Esophagus muscularis mucosa (tissue), 4 donors: ENCODE measurements at regions not wholly inside any gene's neighbourhood (a gene's known extent, or its start where the extent isn't known, plus 50 kb on each side); places are given as distances from the start of the nearest gene placed in this dataset.

Source experiments
- DNase-seq: peaks from one replicate; pipeline ENCODE4 v3.0.0-alpha.2; 2017; ENCODE audit errors: extremely low spot score
- H3K27ac ChIP-seq, 4 donors: fragments of 200-600 bp; sonication (generic); replicated peaks in 1 of 4; 1 replicate in 3 of 4; 2 replicates in 1 of 4; pipeline ENCODE4 v1.5.1; 2016 to 2019; ENCODE audit warnings: mild to moderate bottlenecking in 1 of 4
- H3K27me3 ChIP-seq, 4 donors: fragments of 200-600 bp; sonication (generic); one replicate each; pipeline versions ENCODE4 v1.5.1 to v1.6.0; 2016 to 2019
- H3K36me3 ChIP-seq, 4 donors: fragments of 200-600 bp; sonication (generic); one replicate each; pipeline ENCODE4 v1.5.1; 2016 to 2019
- H3K4me1 ChIP-seq, 4 donors: fragments of 200-600 bp; sonication (generic); one replicate each; pipeline ENCODE4 v1.5.1; 2016 to 2019
- H3K4me3 ChIP-seq, 4 donors: fragments of 200-600 bp; sonication (generic); 1 replicate in 2 of 4; 2 replicates in 2 of 4; pipeline ENCODE4 v1.5.1; 2016 to 2019; ENCODE audit warnings: mild to moderate bottlenecking in 4 of 4, moderate library complexity in 1 of 4
- H3K9me3 ChIP-seq, 4 donors: fragments of 200-600 bp; sonication (generic); 1 replicate in 3 of 4; 2 replicates in 1 of 4; pipeline ENCODE4 v1.5.1; 2016 to 2019
- EP300 ChIP-seq: sonication (generic); formaldehyde crosslinking; IDR thresholded peaks from one replicate; pipeline ENCODE4 v1.6.1; 2017; ENCODE audit warnings: antibody characterized with exemption
- POLR2A ChIP-seq: fragments of 450-650 bp; IDR thresholded peaks from one replicate; pipeline ENCODE4 v1.6.1; 2017; ENCODE audit warnings: antibody characterized with exemption, moderate library complexity, mild to moderate bottlenecking, low read depth
- POLR2AphosphoS5 ChIP-seq, 2 donors: sonication (generic); formaldehyde crosslinking; IDR thresholded peaks; one replicate each; pipeline ENCODE4 v1.6.1; 2017; ENCODE audit warnings: antibody characterized with exemption in 2 of 2
- WGBS: methylation state at CpG from one replicate; pipeline ENCODE4 v1.1.5; 2018; 5-methylcytosine and 5-hydroxymethylcytosine counted together
- intact Hi-C: fragments of 100-400 bp; cut with DNase I; formaldehyde crosslinking; loops from one replicate; pipeline ENCODE4 v1.15.1; 2023
- TF ChIP-seq, protein P1 (sequence below), 3 experiments: fragments of 200-600 bp in 2 of 3; fragments of 450-650 bp in 1 of 3; sonication (generic) in 2 of 3; IDR thresholded peaks; one replicate each; pipeline ENCODE4 v1.5.1; 2017 to 2019; ENCODE audit warnings: antibody characterized with exemption in 3 of 3, mild to moderate bottlenecking in 2 of 3, moderate library complexity in 1 of 3

DNA sequence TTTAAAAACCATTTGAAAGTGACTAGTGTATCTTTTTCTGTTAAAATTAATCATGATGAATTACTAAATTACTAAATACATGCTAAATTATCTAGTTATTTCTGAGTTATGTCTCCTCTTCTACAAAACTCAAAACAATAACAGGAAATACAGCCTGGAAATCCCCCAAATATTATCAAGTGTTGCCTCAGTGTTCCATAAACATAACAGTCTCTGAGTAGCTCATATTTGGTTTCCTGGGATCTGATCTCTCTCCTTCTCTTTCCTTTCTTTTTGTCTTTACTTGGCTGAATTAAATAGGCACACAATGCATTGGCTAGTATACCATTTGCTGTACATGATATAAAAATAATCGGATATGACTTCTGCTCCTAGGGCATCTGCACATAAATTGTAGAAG lies 277.6 kb upstream of the IGFBP3 start:
- DNase-seq = no peak
- Histone ChIP-seq H3K27me3 (no peaks in the 10 kb centered on the region), H3K36me3 (no peaks in the 10 kb centered on the region), H3K27ac (no peak overlapping the region), H3K9me3 (no peaks in the 10 kb centered on the region), H3K4me3 (no peak overlapping the region), H3K4me1 (no peaks in the 10 kb centered on the region)
- TF ChIP-seq, protein P1, sequence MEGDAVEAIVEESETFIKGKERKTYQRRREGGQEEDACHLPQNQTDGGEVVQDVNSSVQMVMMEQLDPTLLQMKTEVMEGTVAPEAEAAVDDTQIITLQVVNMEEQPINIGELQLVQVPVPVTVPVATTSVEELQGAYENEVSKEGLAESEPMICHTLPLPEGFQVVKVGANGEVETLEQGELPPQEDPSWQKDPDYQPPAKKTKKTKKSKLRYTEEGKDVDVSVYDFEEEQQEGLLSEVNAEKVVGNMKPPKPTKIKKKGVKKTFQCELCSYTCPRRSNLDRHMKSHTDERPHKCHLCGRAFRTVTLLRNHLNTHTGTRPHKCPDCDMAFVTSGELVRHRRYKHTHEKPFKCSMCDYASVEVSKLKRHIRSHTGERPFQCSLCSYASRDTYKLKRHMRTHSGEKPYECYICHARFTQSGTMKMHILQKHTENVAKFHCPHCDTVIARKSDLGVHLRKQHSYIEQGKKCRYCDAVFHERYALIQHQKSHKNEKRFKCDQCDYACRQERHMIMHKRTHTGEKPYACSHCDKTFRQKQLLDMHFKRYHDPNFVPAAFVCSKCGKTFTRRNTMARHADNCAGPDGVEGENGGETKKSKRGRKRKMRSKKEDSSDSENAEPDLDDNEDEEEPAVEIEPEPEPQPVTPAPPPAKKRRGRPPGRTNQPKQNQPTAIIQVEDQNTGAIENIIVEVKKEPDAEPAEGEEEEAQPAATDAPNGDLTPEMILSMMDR (IDR thresholded peaks at IDR 0.05) = no peak
- no peak for TF ChIP-seq POLR2AphosphoS5 (IDR thresholded peaks at IDR 0.05)
- no peak for TF ChIP-seq EP300
- TF ChIP-seq POLR2A = no peak
- WGBS = 80% methylated on average over 1 of the region's 1 CpG
- intact Hi-C loops = no loop called here

DNA sequence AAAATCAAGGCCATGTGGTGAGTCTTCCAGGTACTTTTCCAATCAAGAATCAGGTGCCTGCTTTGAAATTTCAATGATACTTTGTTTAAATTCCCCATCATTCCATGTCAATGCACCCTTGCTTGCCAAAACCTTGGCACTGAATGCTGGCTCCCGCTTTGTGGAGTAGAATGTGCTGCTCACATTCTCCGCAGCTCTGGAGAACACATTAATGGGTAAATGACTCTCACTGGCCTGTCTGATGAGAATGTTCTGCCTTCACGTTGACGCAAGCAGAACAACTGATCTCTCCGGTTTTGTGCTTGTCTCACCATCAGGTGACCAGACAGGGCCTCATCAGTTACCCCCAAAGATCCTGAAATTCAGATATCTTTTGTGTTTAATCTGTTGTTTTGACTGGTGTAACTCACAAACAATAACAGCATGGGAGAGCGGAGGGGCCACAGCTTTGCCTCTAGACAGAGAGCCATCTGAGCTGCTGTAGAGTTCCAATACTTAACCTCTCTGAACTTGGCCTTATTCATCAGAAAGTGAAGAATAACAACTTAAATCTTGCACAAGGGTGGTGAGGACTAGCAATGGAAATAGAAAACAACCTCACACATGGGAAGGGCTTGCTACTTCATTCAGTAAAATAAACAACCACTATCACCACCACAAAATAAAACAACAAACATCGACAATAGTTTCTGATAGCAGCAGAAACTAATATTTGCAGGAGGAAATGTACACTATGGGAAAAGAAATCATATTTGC lies 276.9 kb upstream of the IGFBP3 start:
- no peaks in the 10 kb centered on the region for H3K36me3 ChIP-seq
- H3K27me3 ChIP-seq = no peaks in the 10 kb centered on the region
- 90% methylated on average over 7 of the region's 7 CpGs for WGBS
- H3K9me3 ChIP-seq = no peaks in the 10 kb centered on the region
- no peak overlapping the region for H3K4me3 ChIP-seq
- H3K4me1 ChIP-seq = no peaks in the 10 kb centered on the region
- DNase-seq = no peak
- H3K27ac ChIP-seq = no peak overlapping the region
- intact Hi-C loops = no loop called here
- TF ChIP-seq, protein P1 (IDR thresholded peaks at IDR 0.05) = no peak
- TF ChIP-seq POLR2A (no peak), POLR2AphosphoS5 (IDR thresholded peaks at IDR 0.05) (no peak), EP300 (no peak)

DNA sequence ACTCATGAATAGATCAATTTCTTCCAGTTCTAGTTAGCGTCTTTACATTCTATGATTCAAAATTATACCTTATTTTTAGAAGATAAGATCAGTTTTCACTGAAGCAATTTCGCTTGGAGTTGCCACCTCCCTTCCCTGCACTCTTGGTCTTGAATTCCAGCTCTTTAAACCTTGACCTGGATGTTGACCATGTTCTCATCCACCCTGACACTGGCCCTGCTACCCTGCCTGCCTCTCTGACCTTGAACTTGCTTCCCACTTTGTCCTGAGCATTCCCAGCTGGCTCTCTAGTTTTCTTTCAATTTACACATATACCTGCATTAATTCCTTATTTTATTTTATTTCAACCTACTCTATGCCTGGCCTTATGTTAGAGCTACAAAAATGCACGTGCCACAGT lies 274.9 kb upstream of the IGFBP3 start:
- DNase-seq = no peak
- intact Hi-C loops = no loop called here
- H3K27ac ChIP-seq = no peak overlapping the region
- WGBS = 77% methylated on average over 3 of the region's 3 CpGs
- no peaks in the 10 kb centered on the region for H3K36me3 ChIP-seq
- H3K4me3 ChIP-seq = no peak overlapping the region
- H3K27me3 ChIP-seq = no peaks in the 10 kb centered on the region
- TF ChIP-seq, protein P1 (IDR thresholded peaks at IDR 0.05) = no peak
- no peak for TF ChIP-seq POLR2A
- TF ChIP-seq POLR2AphosphoS5 (IDR thresholded peaks at IDR 0.05) = no peak
- H3K9me3 ChIP-seq = no peaks in the 10 kb centered on the region
- H3K4me1 ChIP-seq = no peaks in the 10 kb centered on the region

DNA sequence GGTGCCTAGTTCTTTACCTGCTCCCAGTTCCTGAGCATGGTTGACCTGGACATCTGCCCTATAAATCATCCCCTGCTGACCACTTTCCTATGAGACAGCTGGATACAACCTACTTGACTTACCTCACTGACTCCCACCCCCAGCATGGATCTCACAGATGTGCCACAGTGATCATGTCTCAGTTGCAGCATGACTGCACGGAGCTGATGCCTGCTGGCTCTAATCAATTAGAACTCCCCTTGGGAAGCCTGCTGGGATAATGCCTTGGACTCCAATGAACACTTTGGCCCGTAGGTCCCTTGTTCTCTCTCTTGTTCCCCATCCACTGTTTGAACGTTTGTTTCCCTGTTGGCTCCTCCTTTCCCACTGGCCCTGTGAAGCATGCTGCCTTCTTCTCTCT lies 271.2 kb upstream of the IGFBP3 start:
- Histone ChIP-seq H3K27me3 (no peaks in the 10 kb centered on the region), H3K9me3 (no peaks in the 10 kb centered on the region), H3K36me3 (no peaks in the 10 kb centered on the region), H3K27ac (no peak overlapping the region), H3K4me3 (no peak overlapping the region), H3K4me1 (no peaks in the 10 kb centered on the region)
- WGBS = 76% methylated on average over 3 of the region's 3 CpGs
- TF ChIP-seq POLR2A (no peak), POLR2AphosphoS5 (IDR thresholded peaks at IDR 0.05) (no peak), EP300 (no peak)
- TF ChIP-seq, protein P1 (IDR thresholded peaks at IDR 0.05) = no peak
- DNase-seq = no peak
- intact Hi-C loops = no loop called here

DNA sequence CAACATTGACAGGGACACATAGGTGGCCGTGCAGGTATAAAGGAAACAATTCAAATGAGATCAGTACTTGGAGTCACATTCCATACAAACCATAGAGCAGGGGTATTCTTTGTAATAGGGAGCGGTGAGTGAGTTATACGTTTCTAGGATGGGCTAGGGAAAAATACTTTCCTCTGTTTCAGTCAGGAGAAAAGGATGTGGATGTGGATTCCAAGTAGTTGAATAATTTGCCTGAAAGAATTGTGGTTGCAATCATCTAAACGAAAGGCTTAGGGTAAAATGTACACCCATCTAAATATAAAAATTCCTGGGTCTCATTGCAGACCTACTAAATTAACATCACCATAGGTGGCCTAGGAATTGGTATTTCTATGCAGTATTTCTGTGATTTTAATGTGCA lies 270.7 kb upstream of the IGFBP3 start:
- no peak overlapping the region for H3K27ac ChIP-seq
- H3K9me3 ChIP-seq = no peaks in the 10 kb centered on the region
- no peaks in the 10 kb centered on the region for H3K27me3 ChIP-seq
- H3K4me3 ChIP-seq = no peak overlapping the region
- intact Hi-C loops = no loop called here
- H3K36me3 ChIP-seq = no peaks in the 10 kb centered on the region
- TF ChIP-seq EP300 (no peak), POLR2A (no peak), POLR2AphosphoS5 (IDR thresholded peaks at IDR 0.05) (no peak)
- TF ChIP-seq, protein P1 (IDR thresholded peaks at IDR 0.05) = no peak
- no peaks in the 10 kb centered on the region for H3K4me1 ChIP-seq
- WGBS = 86% methylated on average over 4 of the region's 4 CpGs
- no peak for DNase-seq
